Activated CD8-positive, alpha-beta memory T cell treated with anti-CD3 and anti-CD28 coated beads, Interleukin-2, amount 10 ng/mL, durations not matched to agents 7 days and 5 days (primary cell): ENCODE measurements at regions not wholly inside any gene's neighbourhood (a gene's known extent, or its start where the extent isn't known, plus 50 kb on each side); places are given as distances from the start of the nearest gene placed in this dataset.
"Not testable (repeated sequence)": the region's sequence is repeated elsewhere in the genome, so short reads cannot be mapped to it uniquely, and the experiment has no call there.

Experiments
- ATAC-seq: fragments of 150-1000 bp; cut with Tn5 transposase; one replicate; pipeline ENCODE4 v1.10.0; 2021; ENCODE audit warnings: moderate library complexity
- CTCF ChIA-PET: fragments of 350-600 bp; sonication (Branson Sonifier 250); formaldehyde crosslinking; loops from one replicate; lab custom pipeline; 2021; ENCODE audit warnings: antibody characterized with exemption; lab: Charles Lee
- DNase-seq: peaks from one replicate; pipeline ENCODE4 v3.0.0-alpha.2; 2020
- H3K27ac Mint-ChIP-seq: one replicate; pipeline ENCODE4 v1.8.0; 2021; ENCODE audit warnings: mild to moderate bottlenecking, mixed read lengths
- H3K27me3 Mint-ChIP-seq: one replicate; pipeline ENCODE4 v1.8.0; 2021; ENCODE audit warnings: mixed read lengths
- H3K36me3 Mint-ChIP-seq: one replicate; pipeline ENCODE4 v1.8.0; 2021; ENCODE audit warnings: mild to moderate bottlenecking, mixed read lengths
- H3K4me1 Mint-ChIP-seq: one replicate; pipeline ENCODE4 v1.8.0; 2021; ENCODE audit warnings: mixed read lengths
- H3K4me3 Mint-ChIP-seq: one replicate; pipeline ENCODE4 v1.8.0; 2021; ENCODE audit warnings: mild to moderate bottlenecking, moderate library complexity, mixed read lengths
- H3K9me3 Mint-ChIP-seq: one replicate; pipeline ENCODE4 v1.8.0; 2022; ENCODE audit warnings: low read depth, mixed read lengths

GRCh38 chr20:7776148-7776547 is 164.1 kb downstream of the HAO1 start:
- Mint-ChIP-seq H3K9me3 (peaks cover 4% of the 10 kb centered on the region), H3K4me1 (no peaks in the 10 kb centered on the region), H3K27me3 (no peaks in the 10 kb centered on the region), H3K4me3 (no peak overlapping the region), H3K27ac (no peak overlapping the region), H3K36me3 (no peaks in the 10 kb centered on the region)
- ATAC-seq = no peak
- no peak for DNase-seq
- CTCF ChIA-PET = no interaction called here

DNA sequence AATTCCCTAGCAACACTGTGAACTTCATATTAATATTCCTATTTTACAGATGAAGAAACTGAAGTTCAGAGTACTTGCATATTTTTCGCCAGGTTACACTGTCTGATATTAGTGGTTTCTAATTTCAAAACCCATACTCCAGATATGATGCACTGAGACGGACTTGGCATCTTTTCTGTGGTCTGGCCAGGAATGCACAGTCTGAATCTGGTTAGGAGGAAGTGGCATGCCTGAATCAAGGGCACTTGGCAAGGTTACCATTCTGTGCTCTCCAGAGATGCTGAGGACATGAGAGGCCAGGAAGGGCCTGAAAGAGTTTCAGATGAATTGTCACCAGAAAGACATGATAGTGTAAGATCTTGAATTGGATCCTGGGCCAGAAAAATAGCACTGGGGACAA is 150.1 kb downstream of the HAO1 start:
- no peak overlapping the region for H3K4me3 Mint-ChIP-seq
- no peak overlapping the region for H3K27ac Mint-ChIP-seq
- H3K9me3 Mint-ChIP-seq = peaks cover 3% of the 10 kb centered on the region
- CTCF ChIA-PET = no interaction called here
- ATAC-seq (no peak), DNase-seq (no peak)
- no peaks in the 10 kb centered on the region for H3K36me3 Mint-ChIP-seq
- no peaks in the 10 kb centered on the region for H3K4me1 Mint-ChIP-seq
- H3K27me3 Mint-ChIP-seq = no peaks in the 10 kb centered on the region

DNA sequence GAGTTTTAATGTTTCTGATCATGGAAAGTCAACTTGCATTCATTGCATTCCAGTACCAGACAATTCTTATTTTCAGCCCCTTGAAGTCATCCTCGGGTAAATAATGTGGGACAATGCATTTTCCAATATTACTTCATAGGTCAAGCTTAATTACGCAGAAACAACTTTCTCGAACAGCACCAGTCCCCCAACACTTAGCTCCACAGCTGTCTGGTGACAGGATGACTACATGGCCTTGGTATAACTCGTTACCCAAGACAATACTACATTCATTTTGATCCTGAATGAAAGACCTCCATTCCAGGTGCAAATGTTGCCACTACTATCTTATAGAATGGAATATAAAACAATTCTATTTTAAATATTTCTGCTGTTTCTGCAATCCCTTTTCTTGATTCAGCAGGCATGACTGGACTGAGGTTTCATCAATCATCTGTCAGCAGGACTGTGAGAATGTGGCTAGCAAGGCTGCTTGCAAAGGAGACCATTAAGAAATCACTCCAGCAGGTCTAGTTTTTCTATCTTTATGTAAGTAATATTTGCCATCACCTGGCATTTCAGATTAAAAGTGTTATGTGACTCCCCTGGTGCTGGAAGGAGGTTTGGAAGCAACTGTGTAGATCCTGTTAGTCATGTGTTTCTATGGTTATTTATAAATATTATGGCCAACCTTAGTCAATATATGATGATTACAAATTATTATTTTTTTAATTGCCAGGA is 147.9 kb downstream of the HAO1 start:
- Mint-ChIP-seq H3K9me3 (no peaks in the 10 kb centered on the region), H3K4me3 (no peak overlapping the region), H3K27me3 (no peaks in the 10 kb centered on the region), H3K4me1 (no peaks in the 10 kb centered on the region), H3K36me3 (no peaks in the 10 kb centered on the region), H3K27ac (no peak overlapping the region)
- DNase-seq = no peak
- CTCF ChIA-PET = no interaction called here
- ATAC-seq = no peak

DNA sequence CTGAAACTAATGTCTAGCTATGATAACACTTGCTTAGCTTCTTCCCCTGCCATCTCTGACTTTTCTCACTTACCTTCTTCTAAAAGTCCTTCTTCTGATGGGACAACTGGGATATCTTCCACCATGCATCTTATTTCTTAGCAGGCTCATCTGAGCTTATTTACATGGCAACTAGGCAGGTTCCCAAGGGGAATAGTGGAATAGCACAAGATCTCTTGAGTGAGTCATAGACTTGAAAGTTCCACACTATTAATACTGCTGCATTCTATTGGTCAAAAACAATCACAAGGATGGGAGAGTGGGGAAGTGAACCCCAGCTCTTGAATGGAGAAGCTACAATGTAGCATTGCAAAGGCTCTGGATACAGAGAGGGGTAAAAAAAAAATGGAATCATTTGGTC is 142.1 kb downstream of the HAO1 start:
- H3K4me1 Mint-ChIP-seq = no peaks in the 10 kb centered on the region
- H3K27me3 Mint-ChIP-seq = no peaks in the 10 kb centered on the region
- DNase-seq = no peak

DNA sequence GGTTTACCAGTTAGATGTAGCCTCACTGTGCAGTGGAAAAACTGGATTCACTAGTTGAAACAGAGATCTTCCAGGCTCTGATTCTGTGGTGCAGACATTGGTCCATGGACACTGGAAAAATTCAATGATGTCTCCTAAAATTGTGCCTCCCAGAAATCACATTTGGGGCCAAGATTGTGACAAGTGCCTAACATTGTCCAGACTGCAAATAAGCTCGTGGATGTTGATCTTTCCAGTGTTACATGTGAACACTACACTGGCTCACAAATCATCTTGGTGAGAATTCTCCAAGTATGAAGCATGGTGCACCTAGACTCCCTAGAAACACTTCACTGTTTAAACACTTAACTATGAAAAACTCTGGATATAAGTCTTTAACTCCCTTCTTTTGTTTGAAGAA is 140.4 kb downstream of the HAO1 start:
- no peak overlapping the region for H3K27ac Mint-ChIP-seq
- DNase-seq (no peak), ATAC-seq (no peak)
- no peaks in the 10 kb centered on the region for H3K4me1 Mint-ChIP-seq
- CTCF ChIA-PET = no interaction called here
- no peaks in the 10 kb centered on the region for H3K36me3 Mint-ChIP-seq
- H3K9me3 Mint-ChIP-seq = peaks cover 6% of the 10 kb centered on the region
- H3K4me3 Mint-ChIP-seq = no peak overlapping the region
- H3K27me3 Mint-ChIP-seq = no peaks in the 10 kb centered on the region

More for the DNA sequence above, 142.1 kb downstream of the HAO1 start:
- no peak overlapping the region for H3K4me3 Mint-ChIP-seq
- no peak overlapping the region for H3K27ac Mint-ChIP-seq
- H3K9me3 Mint-ChIP-seq = peaks cover 4% of the 10 kb centered on the region
- ATAC-seq = no peak
- CTCF ChIA-PET = no interaction called here
- H3K36me3 Mint-ChIP-seq = no peaks in the 10 kb centered on the region

- not testable (repeated sequence) for H3K27me3 Mint-ChIP-seq
Observed at GRCh38 chr20:7803411-7804151, 136.7 kb downstream of the HAO1 start.

GRCh38 chr20:7806831-7807230 is 133.4 kb downstream of the HAO1 start:
- Mint-ChIP-seq H3K27me3 (no peaks in the 10 kb centered on the region), H3K27ac (no peak overlapping the region), H3K36me3 (no peaks in the 10 kb centered on the region), H3K4me3 (no peak overlapping the region), H3K4me1 (no peaks in the 10 kb centered on the region), H3K9me3 (peaks cover 11% of the 10 kb centered on the region)
- CTCF ChIA-PET = no interaction called here
- no peak for DNase-seq
- ATAC-seq = no peak

More at GRCh38 chr20:7803411-7804151, 136.7 kb downstream of the HAO1 start:
- H3K27ac Mint-ChIP-seq, H3K4me3 Mint-ChIP-seq, H3K36me3 Mint-ChIP-seq, CTCF ChIA-PET, H3K9me3 Mint-ChIP-seq, H3K4me1 Mint-ChIP-seq, DNase-seq, ATAC-seq: not testable (repeated sequence)

- CTCF ChIA-PET = no interaction called here
- ATAC-seq (no peak), DNase-seq (no peak)
- Mint-ChIP-seq H3K9me3 (no peaks in the 10 kb centered on the region), H3K27ac (no peak overlapping the region), H3K4me1 (no peaks in the 10 kb centered on the region), H3K27me3 (no peaks in the 10 kb centered on the region), H3K4me3 (no peak overlapping the region), H3K36me3 (no peaks in the 10 kb centered on the region)
Observed at GRCh38 chr20:7817286-7817685, 123.0 kb downstream of the HAO1 start.

DNA sequence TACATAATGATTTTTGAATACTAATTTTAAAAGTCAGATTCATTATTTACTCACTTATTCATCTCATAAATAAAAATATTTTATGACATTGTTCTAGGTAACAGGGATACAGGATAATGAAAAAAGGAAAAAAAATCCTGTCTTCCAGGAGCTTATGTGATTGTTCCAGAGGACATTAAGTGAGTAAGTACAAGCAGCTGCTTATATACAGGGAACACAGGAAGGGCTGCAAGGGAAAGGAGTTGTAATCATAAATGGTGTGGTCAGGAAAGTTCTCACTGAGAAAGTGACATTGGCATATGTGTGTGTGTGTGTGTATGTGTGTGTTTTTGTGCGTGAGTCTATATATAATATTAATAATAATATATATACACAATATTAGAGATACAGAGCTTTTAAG is 121.8 kb downstream of the HAO1 start:
- no peak for ATAC-seq
- no peak for DNase-seq
- CTCF ChIA-PET = no interaction called here
- H3K4me3 Mint-ChIP-seq = no peak overlapping the region
- H3K27ac Mint-ChIP-seq = no peak overlapping the region
- no peaks in the 10 kb centered on the region for H3K4me1 Mint-ChIP-seq
- H3K27me3 Mint-ChIP-seq = no peaks in the 10 kb centered on the region
- H3K9me3 Mint-ChIP-seq = peaks cover 2% of the 10 kb centered on the region
- H3K36me3 Mint-ChIP-seq = no peaks in the 10 kb centered on the region

DNA sequence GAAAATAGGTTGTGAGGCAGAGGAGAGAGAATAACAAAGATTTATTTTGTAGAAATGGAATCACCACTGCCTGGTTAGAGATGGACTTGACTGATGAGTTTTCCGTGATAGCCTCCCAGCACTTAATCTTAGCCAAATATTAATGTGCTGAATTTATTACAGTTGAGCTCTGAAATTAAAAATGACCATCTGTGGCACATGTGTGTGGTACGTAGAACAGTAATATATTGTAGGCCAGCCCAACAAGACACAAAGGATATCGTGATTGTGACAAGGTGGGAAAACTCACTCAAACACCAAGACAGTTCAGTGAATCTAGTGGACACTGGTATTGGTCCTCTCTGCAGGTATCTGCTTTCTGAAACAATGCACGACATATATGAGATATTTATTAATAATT is 119.4 kb downstream of the HAO1 start:
- no peak overlapping the region for H3K4me3 Mint-ChIP-seq
- no peaks in the 10 kb centered on the region for H3K4me1 Mint-ChIP-seq
- H3K9me3 Mint-ChIP-seq = peaks cover 2% of the 10 kb centered on the region
- no peak for ATAC-seq
- no peak overlapping the region for H3K27ac Mint-ChIP-seq
- H3K36me3 Mint-ChIP-seq = no peaks in the 10 kb centered on the region
- no peaks in the 10 kb centered on the region for H3K27me3 Mint-ChIP-seq
- DNase-seq = no peak
- CTCF ChIA-PET = no interaction called here

DNA sequence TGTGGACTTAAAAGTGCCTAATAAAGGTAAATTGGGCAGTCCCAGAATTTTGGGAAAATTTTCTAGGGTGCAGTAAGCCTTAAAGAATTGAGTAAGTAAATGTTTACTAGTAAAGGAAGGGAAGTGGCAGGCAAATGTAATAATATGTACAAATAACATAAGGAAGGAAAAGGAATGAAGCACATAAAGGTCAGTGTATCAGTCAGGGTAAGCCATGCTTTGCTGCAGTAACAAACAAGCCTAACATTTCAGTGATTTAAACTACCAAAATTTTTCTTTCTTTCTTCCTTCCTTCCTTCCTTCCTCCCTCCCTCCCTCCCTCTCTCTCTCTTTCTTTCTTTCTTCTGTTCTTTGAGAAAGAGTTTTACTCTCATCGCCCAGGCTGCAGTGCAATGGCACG is 117.5 kb downstream of the HAO1 start:
- DNase-seq = no peak
- Mint-ChIP-seq H3K4me1 (no peaks in the 10 kb centered on the region), H3K4me3 (no peak overlapping the region), H3K27me3 (no peaks in the 10 kb centered on the region), H3K9me3 (peaks cover 2% of the 10 kb centered on the region), H3K36me3 (no peaks in the 10 kb centered on the region), H3K27ac (no peak overlapping the region)
- CTCF ChIA-PET = no interaction called here
- no peak for ATAC-seq

DNA sequence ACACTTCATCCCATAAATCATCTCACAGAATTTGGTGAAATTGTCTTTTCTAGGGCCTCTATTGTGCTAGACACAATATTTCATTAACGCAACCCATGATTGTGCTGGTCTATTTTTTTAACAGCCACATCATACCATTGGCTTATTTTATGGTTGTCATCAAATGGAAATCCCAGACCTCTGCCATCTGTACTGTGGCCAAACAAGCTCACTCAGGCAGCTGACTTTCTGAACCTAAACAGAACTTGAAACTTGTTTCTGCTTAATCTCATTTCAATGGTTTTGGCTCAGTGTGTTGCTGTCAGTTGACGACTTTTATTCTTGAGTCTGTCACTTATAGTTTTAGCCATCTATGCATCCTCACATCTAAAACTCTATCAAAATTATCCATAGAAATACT is 111.8 kb downstream of the HAO1 start:
- H3K9me3 Mint-ChIP-seq = peaks cover 3% of the 10 kb centered on the region
- DNase-seq = no peak
- no peaks in the 10 kb centered on the region for H3K27me3 Mint-ChIP-seq
- ATAC-seq = no peak
- no peak overlapping the region for H3K4me3 Mint-ChIP-seq
- no peaks in the 10 kb centered on the region for H3K36me3 Mint-ChIP-seq
- no peak overlapping the region for H3K27ac Mint-ChIP-seq
- CTCF ChIA-PET = no interaction called here
- no peaks in the 10 kb centered on the region for H3K4me1 Mint-ChIP-seq

DNA sequence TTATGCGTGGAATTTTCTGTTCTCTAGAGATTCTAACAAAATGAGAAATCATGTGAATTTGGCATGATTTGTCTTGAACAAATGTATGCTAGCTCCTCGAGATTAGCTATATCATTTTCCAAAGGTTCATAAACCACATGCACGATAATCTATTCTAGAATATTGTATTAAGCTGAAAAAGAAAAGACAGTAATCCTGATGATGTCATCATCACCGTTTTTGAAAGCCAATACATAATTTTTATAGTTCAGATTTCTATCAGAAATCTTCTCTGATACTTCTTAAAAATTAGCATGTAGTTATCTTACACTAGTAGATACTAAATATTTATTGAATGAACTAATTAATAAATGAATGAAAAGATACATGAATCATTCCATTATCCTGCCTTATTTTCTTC is 111.2 kb downstream of the HAO1 start:
- DNase-seq (no peak), ATAC-seq (no peak)
- Mint-ChIP-seq H3K36me3 (no peaks in the 10 kb centered on the region), H3K4me1 (no peaks in the 10 kb centered on the region), H3K27me3 (no peaks in the 10 kb centered on the region), H3K4me3 (no peak overlapping the region), H3K9me3 (peaks cover 2% of the 10 kb centered on the region), H3K27ac (no peak overlapping the region)
- CTCF ChIA-PET = no interaction called here

GRCh38 chr20:7829776-7830175 is 110.5 kb downstream of the HAO1 start:
- ATAC-seq (no peak), DNase-seq (no peak)
- H3K4me3 Mint-ChIP-seq = no peak overlapping the region
- no peaks in the 10 kb centered on the region for H3K36me3 Mint-ChIP-seq
- no peaks in the 10 kb centered on the region for H3K27me3 Mint-ChIP-seq
- no peaks in the 10 kb centered on the region for H3K4me1 Mint-ChIP-seq
- CTCF ChIA-PET = no interaction called here
- H3K9me3 Mint-ChIP-seq = peaks cover 4% of the 10 kb centered on the region
- H3K27ac Mint-ChIP-seq = no peak overlapping the region
